DMS114 treated with DMSO at 0.1 percent for 48 hours (cell line): ENCODE measurements at regions not wholly inside any gene's neighbourhood (a gene's known extent, or its start where the extent isn't known, plus 50 kb on each side); places are given as distances from the start of the nearest gene placed in this dataset.
"Not testable (repeated sequence)": the region's sequence is repeated elsewhere in the genome, so short reads cannot be mapped to it uniquely, and the experiment has no call there.

ENCODE experiments used
- DNase-seq: peaks from one replicate; lab custom pipeline; 2025; ENCODE audit not compliant: unreplicated experiment; lab: John Stamatoyannopoulos, UW

DNA sequence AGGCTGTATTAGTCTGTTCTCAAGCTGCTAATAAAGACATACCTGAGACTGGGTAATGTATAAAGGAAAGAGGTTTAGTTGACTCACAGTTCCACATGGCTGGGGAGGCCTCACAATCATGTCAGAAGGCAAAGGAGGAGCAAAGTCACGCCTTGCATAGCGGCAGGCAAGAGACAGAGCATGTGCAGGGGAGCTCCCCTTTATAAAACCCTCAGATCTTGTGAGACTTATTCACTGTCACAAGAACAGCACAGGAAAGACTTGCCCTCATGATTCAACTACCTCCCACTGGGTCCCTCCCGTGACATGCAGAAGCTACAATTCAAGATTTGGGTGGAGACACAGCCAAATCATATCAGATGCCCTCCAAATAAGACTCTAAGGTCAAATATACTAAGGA lies 139.4 kb upstream of the TOP1 start:
- DNase-seq, result not testable (repeated sequence)

DNA sequence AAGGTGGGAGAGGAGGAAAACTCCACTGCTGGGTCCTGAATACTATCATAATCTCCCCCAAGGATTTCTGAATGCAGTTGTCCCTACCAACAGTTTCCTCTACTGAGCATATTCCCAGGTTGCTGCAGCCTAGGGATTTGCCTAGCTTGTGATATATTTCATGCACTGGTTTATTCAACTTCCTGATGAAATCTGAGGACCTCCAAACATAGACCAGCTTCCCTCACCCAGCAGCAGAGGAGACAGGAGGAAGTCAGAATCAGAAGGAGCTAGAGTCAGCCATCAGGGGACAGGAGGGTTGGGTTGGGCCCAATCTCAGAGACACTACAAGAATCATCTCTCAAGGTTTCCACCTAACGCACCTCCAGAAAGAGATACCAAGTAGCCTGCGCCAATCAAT lies 138.4 kb upstream of the TOP1 start:
- no peak for DNase-seq

DNA sequence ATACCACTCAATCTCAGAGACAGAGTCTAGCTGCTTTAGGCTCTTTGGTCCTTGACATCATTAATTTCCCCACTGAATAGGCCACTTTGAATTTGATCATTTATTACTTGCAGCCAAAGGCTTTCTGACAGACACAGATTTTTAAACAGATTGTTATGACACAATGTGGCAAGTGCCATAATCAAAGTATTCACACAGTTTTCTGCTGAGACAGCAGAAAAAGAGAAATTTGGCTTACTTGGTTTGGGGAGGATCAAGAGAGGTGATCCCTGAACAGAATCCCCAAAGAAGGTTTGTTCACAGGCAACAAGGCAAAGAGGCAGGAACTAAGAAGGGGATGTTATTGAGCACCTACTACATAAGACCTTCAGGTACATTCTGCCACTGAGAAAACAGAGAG lies 138.0 kb upstream of the TOP1 start:
- no peak for DNase-seq

- no peak for DNase-seq
These were observed 137.3 kb upstream of the TOP1 start for GRCh38 chr20:40891351-40891750.

DNA sequence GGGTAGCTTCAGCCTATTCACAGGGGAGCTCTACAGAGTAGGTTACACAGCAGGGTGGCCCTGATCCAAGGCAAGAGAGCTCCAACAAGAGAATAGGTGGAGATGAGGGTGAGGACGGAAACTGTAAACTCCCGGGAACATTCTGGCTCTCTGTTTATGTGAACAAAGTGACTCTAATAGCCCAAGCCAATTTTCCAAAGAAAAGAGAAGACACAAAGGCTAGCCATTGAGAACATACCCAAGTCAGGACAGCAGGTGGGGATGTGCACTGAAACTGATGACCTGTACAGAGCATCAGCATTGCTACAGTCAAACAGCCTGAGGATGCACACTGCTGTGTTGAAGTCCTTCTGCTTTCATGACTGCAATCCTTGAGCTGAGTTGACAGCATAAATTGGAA lies 136.0 kb upstream of the TOP1 start:
- no peak for DNase-seq

GRCh38 chr20:40893610-40894236 lies 134.9 kb upstream of the TOP1 start:
- no peak for DNase-seq

GRCh38 chr20:40894237-40894630 lies 134.4 kb upstream of the TOP1 start:
- no peak for DNase-seq

- DNase-seq, result no peak
These were observed 133.4 kb upstream of the TOP1 start for GRCh38 chr20:40895182-40895581.

DNA sequence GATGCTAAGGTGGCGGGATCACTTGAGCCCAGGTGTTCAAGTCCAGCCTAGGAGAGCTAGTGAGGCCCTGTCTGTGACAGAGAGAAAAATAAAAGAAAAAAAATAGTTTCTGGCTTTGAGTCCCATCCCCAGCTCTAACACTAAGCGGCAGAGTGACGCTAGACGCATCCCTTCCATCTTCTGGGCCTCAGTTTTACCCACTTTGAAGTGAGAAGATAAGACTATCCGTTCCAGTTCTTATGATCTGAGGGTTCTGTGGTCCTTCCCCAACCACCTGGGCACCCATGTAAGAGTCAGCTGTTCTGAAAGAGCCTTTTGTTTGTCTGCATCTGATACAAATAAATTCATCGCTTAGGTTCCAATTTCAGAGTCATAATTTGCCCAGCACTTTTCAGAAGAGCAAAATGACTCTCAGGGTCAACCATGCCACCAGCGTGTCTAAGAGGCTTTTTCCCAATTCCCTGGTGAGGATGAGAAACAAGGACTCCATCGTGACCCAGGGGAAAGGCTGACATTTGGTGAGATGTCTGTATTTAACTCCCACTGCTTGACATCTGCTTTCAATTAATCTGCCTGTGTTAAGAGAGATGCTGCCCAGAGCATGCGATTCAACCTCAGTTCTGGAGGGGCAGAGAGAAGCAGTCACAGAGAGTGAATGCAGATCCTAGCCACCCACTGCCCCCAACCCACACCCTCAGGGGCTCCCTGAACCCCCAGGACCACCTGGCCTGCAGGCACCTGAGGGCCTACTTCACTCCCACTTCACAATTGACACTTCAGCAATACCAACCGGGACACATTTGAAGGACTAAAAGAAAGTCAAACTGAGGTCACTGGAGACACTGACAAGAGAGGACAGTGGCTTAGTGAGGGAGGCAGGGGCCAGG lies 131.6 kb upstream of the TOP1 start:
- no peak for DNase-seq

- no peak for DNase-seq
These were observed 129.3 kb upstream of the TOP1 start for GRCh38 chr20:40899344-40899743.

DNA sequence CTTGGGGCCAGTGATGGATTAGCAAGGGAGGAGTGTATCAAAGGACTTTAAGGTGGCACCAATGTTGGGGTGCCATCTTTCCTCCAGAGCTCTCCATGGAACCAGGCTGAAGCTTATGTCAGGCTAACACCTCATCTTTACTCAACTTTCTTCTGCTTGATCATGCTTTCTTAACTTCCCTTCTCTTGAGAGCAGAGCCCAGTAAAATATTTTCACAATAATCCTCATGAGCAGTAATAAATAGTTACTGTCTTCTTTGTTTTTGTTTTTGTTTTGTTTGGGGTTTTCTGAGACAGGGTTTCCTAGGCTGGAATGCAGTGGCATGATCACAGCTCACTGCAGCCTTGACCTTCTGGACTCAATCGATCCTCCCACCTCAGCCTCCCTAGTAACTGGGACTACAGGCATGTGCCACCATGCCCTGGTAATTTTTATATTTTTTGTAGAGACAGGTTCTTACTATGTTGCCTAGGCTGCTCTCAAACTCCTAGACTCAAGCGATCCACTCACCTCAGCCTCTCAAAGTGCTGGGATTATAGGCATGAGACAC lies 127.9 kb upstream of the TOP1 start:
- no peak for DNase-seq

- no peak for DNase-seq
These were observed 126.0 kb upstream of the TOP1 start for GRCh38 chr20:40902661-40903060.

DNA sequence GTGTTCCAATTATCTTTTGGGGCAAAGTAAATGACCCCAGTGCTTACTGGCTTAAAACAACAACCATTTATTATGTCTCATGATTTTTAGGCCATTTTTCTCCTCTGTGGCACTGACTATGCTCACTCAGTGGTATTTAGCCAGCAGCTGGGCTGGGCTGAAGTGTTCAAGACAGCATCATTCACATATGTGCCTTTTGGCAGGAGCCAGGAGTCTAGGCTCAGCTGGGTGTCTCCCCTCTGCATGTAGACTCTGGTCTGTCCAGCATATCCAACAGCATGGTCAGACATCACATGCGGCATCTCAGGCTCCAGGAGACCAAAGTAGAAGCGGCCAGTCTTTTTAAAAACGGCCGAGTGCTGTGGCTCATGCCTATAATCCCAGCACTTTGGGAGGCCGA lies 120.3 kb upstream of the TOP1 start:
- no peak for DNase-seq

GRCh38 chr20:40909489-40909888 lies 119.1 kb upstream of the TOP1 start:
- DNase-seq, result not testable (repeated sequence)

GRCh38 chr20:40910436-40910835 lies 118.2 kb upstream of the TOP1 start:
- DNase-seq, result not testable (repeated sequence)

- DNase-seq, result not testable (repeated sequence)
These were observed 117.5 kb upstream of the TOP1 start for GRCh38 chr20:40911152-40911551.

- no peak for DNase-seq
These were observed 115.1 kb upstream of the TOP1 start for GRCh38 chr20:40913224-40914185.

DNA sequence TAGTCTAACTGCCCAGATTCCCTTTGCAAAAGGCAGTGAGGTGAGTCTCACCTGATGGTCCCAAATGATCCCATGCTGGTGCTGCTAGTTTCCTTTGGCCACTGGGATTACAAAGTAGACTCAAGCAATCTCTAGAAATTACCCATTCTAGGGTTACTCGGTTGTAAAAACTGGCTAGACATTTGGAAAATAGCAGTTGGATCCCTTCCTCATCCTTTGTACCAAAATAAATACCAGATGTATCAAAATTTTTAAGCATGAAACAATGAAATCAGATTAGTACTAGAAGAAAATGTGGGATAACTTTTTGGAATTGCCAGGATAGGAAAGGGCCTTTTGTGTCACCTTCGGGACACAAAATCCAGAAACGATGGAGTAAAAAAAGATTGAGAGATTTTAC lies 112.9 kb upstream of the TOP1 start:
- no peak for DNase-seq

- DNase-seq, result no peak
These were observed 112.3 kb upstream of the TOP1 start for GRCh38 chr20:40916276-40916675.

GRCh38 chr20:40920291-40920690 lies 108.3 kb upstream of the TOP1 start:
- DNase-seq, result no peak

DNA sequence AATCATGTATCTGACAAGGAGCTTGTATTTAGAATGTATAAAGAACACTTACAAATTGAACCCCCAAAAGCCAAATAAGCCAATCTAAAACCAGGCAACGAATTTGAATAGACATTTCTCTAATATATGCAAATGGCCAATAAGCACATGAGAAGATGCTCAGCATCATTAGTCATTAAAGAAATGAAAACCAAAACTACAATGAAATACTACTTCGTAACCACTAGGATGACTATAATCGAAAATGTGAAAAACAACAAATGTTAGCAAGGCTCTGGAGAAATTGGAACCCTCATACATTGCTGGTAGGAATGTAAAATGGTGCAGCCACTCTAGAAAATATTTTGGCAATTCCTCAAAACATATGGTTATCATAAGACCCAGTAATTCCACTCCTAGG lies 105.8 kb upstream of the TOP1 start:
- DNase-seq, result no peak
